CD14-positive monocyte (primary cell): ENCODE measurements at regions not wholly inside any gene's neighbourhood (a gene's known extent, or its start where the extent isn't known, plus 50 kb on each side); places are given as distances from the start of the nearest gene placed in this dataset.
A peak's percentile ranks its signal among the peaks of the same experiment; 100 is the strongest.

ENCODE experiments used
- DNase-seq, 3 donors: peaks; one replicate each; pipeline ENCODE4 v3.0.0-alpha.2; 2011 to 2022
- H2AFZ ChIP-seq: 2 replicates; pipeline ENCODE4 v1.6.0; 2012; ENCODE audit warnings: mild to moderate bottlenecking, low read depth, low read length, inconsistent platforms; ENCODE audit not compliant: insufficient read depth, poor library complexity, severe bottlenecking
- H3K27ac ChIP-seq, 2 donors: 1 replicate in 1 of 2; 2 replicates in 1 of 2; pipeline ENCODE4 v1.5.1; 2012 to 2013; ENCODE audit warnings: low read length in 2 of 2, control low read depth in 1 of 2, inconsistent platforms in 1 of 2, low read depth in 1 of 2, mild to moderate bottlenecking in 1 of 2
- H3K27me3 ChIP-seq, 2 donors: one replicate each; pipeline versions ENCODE4 v1.6.0 to v1.6.1; 2011 to 2013; ENCODE audit warnings: low read length in 2 of 2; ENCODE audit not compliant: control insufficient read depth in 2 of 2, insufficient read depth in 2 of 2
- H3K36me3 ChIP-seq, 2 donors: replicated peaks in 1 of 2; 1 replicate in 1 of 2; 2 replicates in 1 of 2; pipeline versions ENCODE4 v1.5.1 to v1.6.1; 2012 to 2013; ENCODE audit warnings: low read length in 2 of 2, control low read depth in 1 of 2, inconsistent platforms in 1 of 2, mild to moderate bottlenecking in 1 of 2; ENCODE audit not compliant: insufficient read depth in 2 of 2, control insufficient read depth in 1 of 2
- H3K4me1 ChIP-seq, 2 donors: 1 replicate in 1 of 2; 2 replicates in 1 of 2; pipeline versions ENCODE4 v1.5.1 to v1.6.1; 2012 to 2013; ENCODE audit warnings: low read length in 2 of 2, control low read depth in 1 of 2, inconsistent platforms in 1 of 2, mild to moderate bottlenecking in 1 of 2, moderate library complexity in 1 of 2; ENCODE audit not compliant: insufficient read depth in 2 of 2, control insufficient read depth in 1 of 2
- H3K4me2 ChIP-seq: replicated peaks from 2 replicates; pipeline ENCODE3; 2012; ENCODE audit warnings: low read length, moderate library complexity, mild to moderate bottlenecking; ENCODE audit not compliant: poor library complexity, severe bottlenecking; ENCODE audit errors: extremely low read depth
- H3K4me3 ChIP-seq, 3 experiments: fragments of 200-600 bp in 1 of 3; sonication (generic) in 1 of 3; replicated peaks in 1 of 3; 1 replicate in 2 of 3; 2 replicates in 1 of 3; pipeline ENCODE4 v1.5.1; 2011 to 2013; ENCODE audit warnings: low read length in 3 of 3, mild to moderate bottlenecking in 3 of 3, control low read depth in 2 of 3, low read depth in 2 of 3, inconsistent platforms in 1 of 3, moderate library complexity in 1 of 3
- H3K79me2 ChIP-seq: 2 replicates; pipeline ENCODE4 v1.6.0; 2012; ENCODE audit warnings: mild to moderate bottlenecking, control low read depth, inconsistent platforms, low read length, moderate library complexity; ENCODE audit not compliant: insufficient read depth
- H3K9ac ChIP-seq: 2 replicates; pipeline ENCODE4 v1.6.0; 2017; ENCODE audit warnings: low read length, mild to moderate bottlenecking; ENCODE audit not compliant: insufficient read depth, poor library complexity, severe bottlenecking
- H3K9me3 ChIP-seq, 2 donors: replicated peaks in 1 of 2; 1 replicate in 1 of 2; 2 replicates in 1 of 2; pipeline versions ENCODE4 v1.5.1 to v1.6.1; 2012 to 2013; ENCODE audit warnings: low read length in 2 of 2, control low read depth in 1 of 2; ENCODE audit not compliant: control insufficient read depth in 1 of 2, insufficient read depth in 1 of 2
- H4K20me1 ChIP-seq: 2 replicates; pipeline ENCODE4 v1.6.0; 2012; ENCODE audit warnings: mild to moderate bottlenecking, low read length, control low read depth, moderate library complexity; ENCODE audit not compliant: insufficient read depth
- H3K27ac Mint-ChIP-seq, 7 donors: one replicate each; pipeline ENCODE4 v1.8.0; 2020; ENCODE audit warnings: mild to moderate bottlenecking in 7 of 7, mixed read lengths in 7 of 7, moderate library complexity in 6 of 7, inconsistent platforms in 2 of 7
- H3K27me3 Mint-ChIP-seq, 3 donors: one replicate each; pipeline ENCODE4 v1.8.0; 2021 to 2022; ENCODE audit warnings: low read depth in 3 of 3, mild to moderate bottlenecking in 3 of 3, mixed read lengths in 3 of 3, moderate library complexity in 3 of 3, inconsistent platforms in 1 of 3
- H3K36me3 Mint-ChIP-seq, 2 donors: one replicate each; pipeline ENCODE4 v1.8.0; 2020; ENCODE audit warnings: mixed read lengths in 2 of 2, inconsistent platforms in 1 of 2, mild to moderate bottlenecking in 1 of 2
- H3K4me1 Mint-ChIP-seq: one replicate; pipeline ENCODE4 v1.8.0; 2020; ENCODE audit warnings: mild to moderate bottlenecking, mixed read lengths
- H3K4me3 Mint-ChIP-seq, 2 donors: one replicate each; pipeline ENCODE4 v1.8.0; 2020; ENCODE audit warnings: mild to moderate bottlenecking in 2 of 2, mixed read lengths in 2 of 2, moderate library complexity in 1 of 2
- H3K9me3 Mint-ChIP-seq, 7 donors: one replicate each; pipeline ENCODE4 v1.8.0; 2020 to 2022; ENCODE audit warnings: mixed read lengths in 7 of 7, mild to moderate bottlenecking in 6 of 7, moderate library complexity in 6 of 7, inconsistent platforms in 2 of 7
- WGBS: methylation state at CpG from one replicate; pipeline ENCODE4 v1.1.5; 2013; ENCODE audit warnings: missing lambda C conversion rate; ENCODE audit not compliant: insufficient coverage; 5-methylcytosine and 5-hydroxymethylcytosine counted together
- intact Hi-C, 2 donors: fragments of 100-400 bp; cut with micrococcal nuclease; formaldehyde crosslinking; loops; one replicate each; pipeline versions ENCODE4 v1.15.0 to v1.15.1; 2023
- TF ChIP-seq, protein P1 (sequence below): fragments of 200-600 bp; IDR thresholded peaks from one replicate; pipeline ENCODE4 v1.8.0; 2022; ENCODE audit warnings: antibody characterized with exemption, mild to moderate bottlenecking

DNA sequence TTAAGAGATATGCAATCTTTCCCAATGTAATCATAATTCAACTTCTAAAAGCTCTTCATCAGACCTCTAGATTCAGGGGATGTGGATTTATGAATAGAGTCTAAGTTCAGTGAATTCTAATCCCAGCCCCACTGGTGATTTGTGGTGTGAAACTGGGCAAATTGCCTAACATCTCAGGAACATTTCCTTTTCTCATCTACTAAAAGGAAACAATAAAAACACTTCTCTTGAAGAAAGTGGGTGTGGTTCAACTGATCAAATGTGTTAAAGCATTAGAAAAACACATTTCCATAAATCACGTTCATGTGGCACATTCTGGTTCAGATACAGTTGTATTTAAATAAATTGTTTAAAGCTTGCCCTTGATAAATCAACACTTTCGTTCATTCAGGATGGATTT, 631.7 kb upstream of the CDH6 start:
- Histone ChIP-seq H2AFZ (no peak overlapping the region), H3K4me1 (no peaks in the 10 kb centered on the region), H3K27me3 (no peaks in the 10 kb centered on the region), H3K27ac (no peak overlapping the region), H3K4me3 (no peak overlapping the region), H3K79me2 (no peaks in the 10 kb centered on the region), H3K9ac (no peak overlapping the region), H3K36me3 (no peaks in the 10 kb centered on the region), H3K9me3 (peaks cover 0 to 3% of the 10 kb centered on the region in 2 donors), H4K20me1 (no peaks in the 10 kb centered on the region), H3K4me2 (no peak overlapping the region)
- WGBS = no CpG with 5 or more reads among the region's 2 CpGs
- Mint-ChIP-seq H3K36me3 (no peaks in the 10 kb centered on the region), H3K9me3 (peaks cover 0 to 4% (median 2%) of the 10 kb centered on the region in 7 donors), H3K4me1 (no peaks in the 10 kb centered on the region), H3K4me3 (no peak overlapping the region), H3K27ac (no peak overlapping the region), H3K27me3 (no peaks in the 10 kb centered on the region)
- intact Hi-C loops = no loop called here
- no peak for DNase-seq
- TF ChIP-seq, protein P1, sequence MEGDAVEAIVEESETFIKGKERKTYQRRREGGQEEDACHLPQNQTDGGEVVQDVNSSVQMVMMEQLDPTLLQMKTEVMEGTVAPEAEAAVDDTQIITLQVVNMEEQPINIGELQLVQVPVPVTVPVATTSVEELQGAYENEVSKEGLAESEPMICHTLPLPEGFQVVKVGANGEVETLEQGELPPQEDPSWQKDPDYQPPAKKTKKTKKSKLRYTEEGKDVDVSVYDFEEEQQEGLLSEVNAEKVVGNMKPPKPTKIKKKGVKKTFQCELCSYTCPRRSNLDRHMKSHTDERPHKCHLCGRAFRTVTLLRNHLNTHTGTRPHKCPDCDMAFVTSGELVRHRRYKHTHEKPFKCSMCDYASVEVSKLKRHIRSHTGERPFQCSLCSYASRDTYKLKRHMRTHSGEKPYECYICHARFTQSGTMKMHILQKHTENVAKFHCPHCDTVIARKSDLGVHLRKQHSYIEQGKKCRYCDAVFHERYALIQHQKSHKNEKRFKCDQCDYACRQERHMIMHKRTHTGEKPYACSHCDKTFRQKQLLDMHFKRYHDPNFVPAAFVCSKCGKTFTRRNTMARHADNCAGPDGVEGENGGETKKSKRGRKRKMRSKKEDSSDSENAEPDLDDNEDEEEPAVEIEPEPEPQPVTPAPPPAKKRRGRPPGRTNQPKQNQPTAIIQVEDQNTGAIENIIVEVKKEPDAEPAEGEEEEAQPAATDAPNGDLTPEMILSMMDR = no peak

DNA sequence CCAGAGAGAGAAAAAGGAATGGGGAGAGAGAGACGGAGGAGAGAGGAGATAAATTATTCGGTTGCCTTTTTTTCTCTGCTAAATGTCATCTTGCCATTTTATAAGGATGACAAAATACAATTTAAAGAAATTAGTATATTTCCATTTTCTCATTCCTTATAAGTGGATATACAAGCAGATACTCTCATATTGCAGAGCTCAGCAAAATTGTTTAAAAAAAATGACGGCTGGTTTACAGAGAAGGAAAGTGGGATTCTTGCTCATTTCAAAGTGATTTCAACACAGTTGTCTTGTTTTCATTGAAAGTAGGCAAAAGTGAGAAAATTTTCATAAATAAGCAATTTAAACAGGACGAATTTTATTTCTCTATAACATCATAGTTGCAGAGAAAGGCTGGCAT, 641.9 kb upstream of the CDH6 start:
- H3K27ac ChIP-seq = no peak overlapping the region
- WGBS = no CpG with 5 or more reads among the region's 4 CpGs
- no peaks in the 10 kb centered on the region for H3K9me3 ChIP-seq
- Mint-ChIP-seq H3K36me3 (no peaks in the 10 kb centered on the region), H3K27me3 (no peaks in the 10 kb centered on the region), H3K4me1 (no peaks in the 10 kb centered on the region), H3K4me3 (peak overlapping the region in 1 of 2 donors; percentile 30), H3K9me3 (no peaks in the 10 kb centered on the region), H3K27ac (no peak overlapping the region)
- TF ChIP-seq, protein P1 = no peak
- H3K4me1 ChIP-seq = no peaks in the 10 kb centered on the region
- no peaks in the 10 kb centered on the region for H4K20me1 ChIP-seq
- intact Hi-C loops = no loop called here
- no peaks in the 10 kb centered on the region for H3K27me3 ChIP-seq
- H3K4me3 ChIP-seq = no peak overlapping the region
- no peaks in the 10 kb centered on the region for H3K36me3 ChIP-seq
- no peaks in the 10 kb centered on the region for H3K79me2 ChIP-seq
- H3K9ac ChIP-seq = no peak overlapping the region
- H2AFZ ChIP-seq = no peak overlapping the region
- no peak overlapping the region for H3K4me2 ChIP-seq
- no peak for DNase-seq
